Coronary artery (tissue), 2 donors: ENCODE measurements at regions not wholly inside any gene's neighbourhood (a gene's known extent, or its start where the extent isn't known, plus 50 kb on each side); places are given as distances from the start of the nearest gene placed in this dataset.

Source experiments
- DNase-seq: peaks from one replicate; pipeline ENCODE4 v3.0.0-alpha.2; 2017; ENCODE audit warnings: low spot score
- H3K27ac ChIP-seq, 2 donors: fragments of 200-600 bp; sonication (generic); one replicate each; pipeline ENCODE4 v1.5.1; 2016 to 2019
- H3K4me3 ChIP-seq: fragments of 200-600 bp; sonication (generic); 2 replicates; pipeline ENCODE4 v1.5.1; 2016; ENCODE audit warnings: mild to moderate bottlenecking, moderate library complexity
- TF ChIP-seq, protein P1 (sequence below): fragments of 200-600 bp; sonication (generic); IDR thresholded peaks from one replicate; pipeline ENCODE4 v1.5.1; 2019; ENCODE audit warnings: antibody characterized with exemption

- no peak for DNase-seq
- H3K4me3 ChIP-seq, result no peak overlapping the region
- TF ChIP-seq, protein P1, sequence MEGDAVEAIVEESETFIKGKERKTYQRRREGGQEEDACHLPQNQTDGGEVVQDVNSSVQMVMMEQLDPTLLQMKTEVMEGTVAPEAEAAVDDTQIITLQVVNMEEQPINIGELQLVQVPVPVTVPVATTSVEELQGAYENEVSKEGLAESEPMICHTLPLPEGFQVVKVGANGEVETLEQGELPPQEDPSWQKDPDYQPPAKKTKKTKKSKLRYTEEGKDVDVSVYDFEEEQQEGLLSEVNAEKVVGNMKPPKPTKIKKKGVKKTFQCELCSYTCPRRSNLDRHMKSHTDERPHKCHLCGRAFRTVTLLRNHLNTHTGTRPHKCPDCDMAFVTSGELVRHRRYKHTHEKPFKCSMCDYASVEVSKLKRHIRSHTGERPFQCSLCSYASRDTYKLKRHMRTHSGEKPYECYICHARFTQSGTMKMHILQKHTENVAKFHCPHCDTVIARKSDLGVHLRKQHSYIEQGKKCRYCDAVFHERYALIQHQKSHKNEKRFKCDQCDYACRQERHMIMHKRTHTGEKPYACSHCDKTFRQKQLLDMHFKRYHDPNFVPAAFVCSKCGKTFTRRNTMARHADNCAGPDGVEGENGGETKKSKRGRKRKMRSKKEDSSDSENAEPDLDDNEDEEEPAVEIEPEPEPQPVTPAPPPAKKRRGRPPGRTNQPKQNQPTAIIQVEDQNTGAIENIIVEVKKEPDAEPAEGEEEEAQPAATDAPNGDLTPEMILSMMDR, result no peak
- no peak overlapping the region for H3K27ac ChIP-seq
Measured at GRCh38 chr5:125639858-125640257, 783.4 kb upstream of the GRAMD2B start.

DNA sequence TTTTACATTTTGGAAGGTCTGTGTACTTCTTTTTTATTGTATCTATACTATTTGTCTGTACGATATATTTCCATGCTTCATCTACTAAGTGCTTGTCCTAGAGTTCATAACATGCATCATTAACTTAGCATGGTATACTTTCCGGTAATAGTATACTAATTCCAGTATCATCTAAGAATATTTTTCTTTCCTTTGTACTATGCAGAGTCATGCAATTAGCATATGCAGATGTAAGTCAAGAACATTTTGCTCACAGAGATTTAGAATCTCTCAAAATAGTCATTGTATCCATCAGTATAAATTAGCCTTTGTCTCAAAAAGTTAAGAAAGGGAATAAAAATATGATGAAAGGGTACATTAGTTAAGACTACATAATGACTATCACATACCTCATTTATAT lies 770.4 kb upstream of the GRAMD2B start:
- DNase-seq, result no peak
- no peak overlapping the region for H3K27ac ChIP-seq
- TF ChIP-seq, protein P1, result no peak
- H3K4me3 ChIP-seq, result no peak overlapping the region

- H3K27ac ChIP-seq, result no peak overlapping the region
- H3K4me3 ChIP-seq, result no peak overlapping the region
- TF ChIP-seq, protein P1, result no peak
- DNase-seq, result no peak
Measured at GRCh38 chr5:125654392-125654791, 768.8 kb upstream of the GRAMD2B start.

- TF ChIP-seq, protein P1, result no peak
- Histone ChIP-seq H3K27ac (no peak overlapping the region), H3K4me3 (no peak overlapping the region)
- DNase-seq, result no peak
Measured at GRCh38 chr5:125655156-125655555, 768.1 kb upstream of the GRAMD2B start.

DNA sequence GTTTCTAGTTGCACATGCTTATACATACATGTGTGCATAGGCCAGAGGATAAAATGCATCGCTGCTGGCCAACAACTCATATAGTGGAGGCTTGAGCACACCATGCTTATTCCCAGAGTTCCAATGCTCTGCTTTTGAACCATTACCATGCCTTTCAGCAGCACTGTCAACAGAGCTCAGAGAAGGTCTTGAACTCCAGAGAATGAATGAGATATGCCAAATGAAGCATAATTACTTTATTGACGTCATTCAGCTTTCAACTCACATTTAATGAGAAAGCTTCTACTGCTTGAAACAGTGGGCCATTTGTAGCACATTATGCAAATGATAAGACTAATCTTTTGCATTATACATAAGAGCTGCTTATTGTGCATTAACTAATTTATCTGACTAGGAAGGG lies 765.3 kb upstream of the GRAMD2B start:
- DNase-seq, result no peak
- H3K4me3 ChIP-seq, result no peak overlapping the region
- no peak overlapping the region for H3K27ac ChIP-seq
- TF ChIP-seq, protein P1, result no peak

- TF ChIP-seq, protein P1, result no peak
- no peak for DNase-seq
- Histone ChIP-seq H3K4me3 (no peak overlapping the region), H3K27ac (no peak overlapping the region)
Measured at GRCh38 chr5:125659316-125660023, 763.7 kb upstream of the GRAMD2B start.

DNA sequence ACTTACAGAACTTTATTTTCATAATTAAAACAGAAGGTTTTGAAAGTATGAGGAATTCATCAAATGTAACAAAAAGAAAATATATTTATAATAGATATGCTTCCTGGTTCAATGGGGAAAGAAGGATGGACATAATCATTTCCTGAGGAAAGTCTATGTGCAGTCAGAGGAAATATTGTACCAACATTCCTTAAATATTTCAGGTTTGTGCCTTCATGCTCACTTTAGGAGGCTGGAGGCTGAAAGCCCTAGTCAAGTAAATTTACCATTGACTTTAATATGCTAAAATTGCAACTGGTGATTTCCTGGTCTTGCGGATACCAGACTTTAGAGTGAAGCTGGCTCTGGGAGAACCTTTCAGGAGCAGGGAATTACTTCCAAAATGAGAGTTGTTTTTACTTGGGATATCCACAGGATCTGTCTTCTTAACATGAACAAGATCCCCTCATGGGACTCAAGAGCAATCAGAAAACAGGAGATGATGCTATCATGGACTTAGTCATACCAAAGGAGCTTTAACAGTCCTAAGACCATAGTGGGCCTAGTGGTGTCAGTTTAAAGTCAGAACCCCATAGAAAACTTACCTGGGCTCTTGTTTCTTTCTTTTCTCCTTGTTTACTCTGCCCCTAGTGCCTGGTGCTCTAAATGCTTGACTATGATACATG lies 762.8 kb upstream of the GRAMD2B start:
- H3K4me3 ChIP-seq, result no peak overlapping the region
- TF ChIP-seq, protein P1, result no peak
- no peak overlapping the region for H3K27ac ChIP-seq
- no peak for DNase-seq
